H1 (cell line): ENCODE measurements at regions not wholly inside any gene's neighbourhood (a gene's known extent, or its start where the extent isn't known, plus 50 kb on each side); places are given as distances from the start of the nearest gene placed in this dataset.

Experiments used
- POLR2AphosphoS5 ChIP-seq: IDR thresholded peaks from 2 replicates; pipeline ENCODE4 v1.6.1; 2011; ENCODE audit warnings: low read depth, low read length
- RFX5 ChIP-seq: IDR thresholded peaks from 2 replicates; pipeline ENCODE4 v1.6.1; 2011; ENCODE audit warnings: low read depth, low read length, improper control_type of control experiment, borderline replicate concordance

- TF ChIP-seq RFX5 (no peak), POLR2AphosphoS5 (no peak)
These were observed 163.0 kb upstream of the NRXN3 start (continued) for GRCh38 chr14:78007160-78007559.
